HG03095 (cell line): ENCODE measurements at regions not wholly inside any gene's neighbourhood (a gene's known extent, or its start where the extent isn't known, plus 50 kb on each side); places are given as distances from the start of the nearest gene placed in this dataset.

Source experiments
- ATAC-seq: cut with Tn5 transposase; IDR thresholded peaks from one replicate; pipeline ENCODE4 v1.9.1; 2021; ENCODE audit warnings: moderate library complexity; ENCODE audit not compliant: unreplicated experiment

GRCh38 chr18:77970814-77971213, 721.2 kb downstream of the GALR1 start:
- ATAC-seq, result no peak

GRCh38 chr18:77973745-77974144, 724.1 kb downstream of the GALR1 start:
- ATAC-seq, result no peak

DNA sequence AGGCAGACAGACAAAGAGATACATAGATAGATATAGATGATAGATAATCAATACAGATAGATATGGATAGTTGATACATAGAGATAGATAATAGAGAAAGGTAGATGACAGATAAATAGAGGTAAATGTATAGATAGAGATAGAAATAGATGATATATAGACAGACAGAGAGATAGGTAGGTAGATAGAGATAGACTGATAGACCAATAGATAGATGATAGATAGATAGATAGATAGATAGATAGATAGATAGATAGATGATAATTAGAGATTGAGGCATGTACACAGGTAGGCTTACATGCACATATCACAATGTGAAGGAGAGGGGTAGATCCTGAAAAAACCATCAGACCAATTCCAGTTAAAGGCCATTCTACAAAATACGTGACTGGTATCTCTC, 724.7 kb downstream of the GALR1 start:
- ATAC-seq, result no peak

DNA sequence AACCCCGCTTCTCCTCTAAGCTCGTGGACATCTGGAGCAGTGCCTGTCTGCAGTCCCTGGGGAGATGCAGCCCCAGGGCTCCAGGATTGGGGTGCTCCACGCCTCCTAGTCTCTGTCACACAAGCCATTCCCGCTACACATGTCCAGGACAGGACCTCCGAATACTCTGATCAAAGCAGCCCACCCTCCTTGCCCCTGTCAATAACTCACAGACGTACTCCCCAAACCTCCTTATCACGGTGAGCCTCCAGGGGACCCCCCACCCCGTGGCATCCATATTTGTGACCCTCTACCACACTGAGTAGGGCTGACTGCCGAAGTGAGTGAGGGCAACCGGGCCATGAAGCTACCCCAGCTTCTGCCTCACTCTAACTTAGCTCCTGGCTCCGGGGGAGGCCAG, 727.7 kb downstream of the GALR1 start:
- no peak for ATAC-seq

- ATAC-seq, result no peak
Observed at GRCh38 chr18:77980275-77980674, 730.6 kb downstream of the GALR1 start.

DNA sequence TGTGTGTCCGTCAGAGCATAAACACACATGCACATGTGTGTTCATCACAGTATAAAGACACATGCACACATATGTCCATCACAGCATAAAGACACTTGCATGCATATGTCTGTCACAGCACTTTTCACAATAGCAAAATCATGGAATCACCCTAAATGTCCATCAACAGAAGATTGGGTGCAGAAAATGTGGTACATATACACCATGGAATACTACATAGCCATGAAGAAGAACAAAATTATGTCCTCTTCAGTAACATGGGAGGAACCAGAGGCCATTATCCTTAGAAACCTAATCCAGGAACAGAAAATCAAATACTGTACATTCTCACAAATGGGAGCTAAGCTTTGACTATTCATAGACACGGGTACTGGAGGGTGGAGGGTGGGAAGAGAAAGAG, 732.2 kb downstream of the GALR1 start:
- no peak for ATAC-seq

DNA sequence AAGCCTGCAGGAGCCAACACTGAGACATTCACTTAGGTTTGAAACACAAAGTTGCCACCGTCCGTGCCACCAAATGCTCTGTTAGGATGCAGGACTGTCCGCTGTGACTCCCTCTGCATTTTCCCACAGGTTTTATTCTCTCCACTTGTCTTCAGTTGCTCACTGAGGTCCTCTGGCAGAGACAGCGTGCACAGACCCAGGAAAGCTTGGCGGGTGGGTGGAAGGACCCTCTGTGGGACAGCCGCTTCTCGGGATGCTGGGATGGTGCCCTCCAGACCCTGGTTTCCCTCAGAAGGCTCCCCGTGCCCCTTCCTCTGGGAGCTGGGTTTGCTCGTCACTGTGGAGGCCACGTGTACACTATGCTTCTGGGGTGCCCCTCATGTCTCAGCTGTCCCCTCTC, 733.6 kb downstream of the GALR1 start:
- ATAC-seq, result no peak

GRCh38 chr18:77984178-77984577, 734.5 kb downstream of the GALR1 start:
- ATAC-seq, result no peak

DNA sequence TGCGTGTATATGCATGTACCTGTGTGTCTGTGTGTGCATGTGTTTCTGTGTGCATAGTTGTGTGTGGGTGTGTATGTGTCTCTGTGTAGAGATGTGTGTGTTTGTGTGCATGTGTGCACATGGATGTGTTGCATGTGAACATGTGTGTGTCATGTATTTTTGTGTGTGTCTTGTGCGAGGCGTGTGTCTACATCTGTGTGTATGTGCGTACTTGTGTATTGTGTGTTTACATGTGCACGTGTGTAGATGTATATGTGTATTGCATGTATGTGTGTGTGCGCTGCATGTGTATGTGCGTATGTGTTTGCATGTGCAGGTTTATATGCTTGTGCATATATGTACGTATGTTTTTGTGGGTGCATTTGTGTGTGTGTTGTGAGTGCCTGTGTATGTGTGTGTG, 735.2 kb downstream of the GALR1 start:
- ATAC-seq, result no peak

- ATAC-seq, result no peak
Observed at GRCh38 chr18:77985526-77986281, 736.1 kb downstream of the GALR1 start.

DNA sequence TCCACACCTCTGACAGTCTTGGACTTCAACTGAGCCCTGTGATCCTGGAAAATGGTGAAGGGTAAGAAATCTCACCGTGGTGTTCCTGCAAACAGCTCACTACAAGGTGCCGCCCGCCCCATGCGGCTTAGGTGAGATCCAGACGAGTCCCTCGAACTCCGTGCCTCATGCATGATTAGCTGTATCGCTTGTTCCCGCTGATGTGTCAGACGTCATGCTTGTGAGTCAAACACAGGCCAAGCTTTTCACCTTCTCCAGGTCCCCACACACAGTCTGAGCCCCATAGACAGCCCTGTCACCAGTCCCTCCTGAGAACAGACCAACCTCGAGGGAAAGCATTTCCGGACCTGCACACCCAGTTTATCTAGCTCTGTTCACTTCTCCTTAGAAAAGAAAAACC, 740.5 kb downstream of the GALR1 start:
- ATAC-seq, result no peak

- ATAC-seq, result no peak
Observed at GRCh38 chr18:77990901-77991300, 741.3 kb downstream of the GALR1 start.

DNA sequence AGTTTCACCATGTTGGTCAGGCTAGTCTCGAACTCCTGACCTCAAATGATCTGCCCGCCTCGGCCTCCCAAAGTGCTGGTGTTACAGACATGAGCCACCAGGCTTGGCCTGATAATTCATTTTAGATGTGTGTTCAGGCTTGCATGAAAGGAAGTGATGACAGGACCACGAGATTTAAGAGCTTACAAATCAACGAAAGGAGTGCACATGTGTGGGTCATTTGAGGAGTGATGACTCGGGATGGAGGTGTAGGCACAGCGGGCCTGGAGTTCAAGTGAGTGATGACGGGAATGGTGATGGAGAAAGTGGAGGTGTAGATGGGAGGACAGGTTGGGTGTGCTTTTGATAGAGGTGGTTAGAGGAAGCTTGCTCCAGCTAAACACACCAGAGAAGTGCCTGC, 742.4 kb downstream of the GALR1 start:
- ATAC-seq, result no peak

DNA sequence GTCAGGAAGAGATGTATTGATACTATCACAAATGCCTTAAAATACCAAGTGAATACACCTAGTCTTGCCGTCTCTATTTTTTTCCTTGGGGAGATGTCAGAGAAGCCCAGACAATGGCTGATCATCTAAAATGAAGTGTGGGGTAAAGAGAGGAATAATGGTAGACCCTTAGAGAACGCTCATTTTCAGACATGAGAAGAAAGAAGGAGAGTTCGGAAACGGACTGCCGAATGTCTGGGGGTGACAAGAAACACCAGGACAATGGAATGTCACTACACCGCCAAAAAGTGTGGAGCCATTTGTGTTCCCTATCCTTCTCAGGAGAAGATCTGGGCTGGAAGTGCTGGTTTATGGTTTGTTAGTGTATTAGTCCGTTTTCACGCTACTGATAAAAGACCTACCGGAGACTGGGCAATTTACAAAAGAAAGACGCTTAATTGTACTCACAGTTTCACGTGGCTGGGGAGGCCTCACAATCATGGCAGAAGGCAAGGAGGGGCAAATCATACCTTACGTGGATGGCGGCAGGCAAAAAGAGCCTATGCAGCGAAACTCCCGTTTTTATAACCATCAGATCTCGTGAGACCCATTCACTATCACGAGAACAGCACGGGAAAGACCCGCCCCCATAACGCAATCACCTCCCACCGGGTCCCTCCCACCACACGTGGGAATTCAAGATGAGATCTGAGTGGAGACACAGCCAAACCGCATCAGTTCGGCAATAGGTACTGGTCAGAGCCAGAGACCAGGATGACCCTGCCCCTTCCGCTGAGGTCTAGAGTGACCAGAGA, 743.7 kb downstream of the GALR1 start:
- no peak for ATAC-seq

- ATAC-seq, result no peak
Observed at GRCh38 chr18:77995593-77995992, 745.9 kb downstream of the GALR1 start.

GRCh38 chr18:77996737-77997136, 747.1 kb downstream of the GALR1 start:
- ATAC-seq, result no peak

DNA sequence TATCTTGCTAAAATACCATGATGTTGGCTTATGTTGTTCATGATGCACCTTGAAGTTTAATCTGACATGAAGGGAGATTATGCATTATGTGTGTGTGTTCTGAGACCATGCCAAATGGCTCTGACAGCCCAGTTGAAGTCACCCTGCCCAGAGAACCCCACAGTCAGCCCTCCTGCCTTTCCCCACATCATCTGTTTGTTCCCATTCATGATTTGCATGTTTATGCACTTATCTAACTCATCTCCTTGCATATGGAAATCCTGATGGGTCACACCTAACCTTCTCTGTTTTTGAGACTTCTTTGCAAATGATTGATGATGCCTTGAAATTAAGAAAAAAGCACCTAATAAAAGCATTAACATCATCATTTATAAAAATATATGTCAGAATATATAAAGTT, 752.2 kb downstream of the GALR1 start:
- ATAC-seq, result no peak

GRCh38 chr18:78006006-78006773, 756.5 kb downstream of the GALR1 start:
- ATAC-seq, result no peak

DNA sequence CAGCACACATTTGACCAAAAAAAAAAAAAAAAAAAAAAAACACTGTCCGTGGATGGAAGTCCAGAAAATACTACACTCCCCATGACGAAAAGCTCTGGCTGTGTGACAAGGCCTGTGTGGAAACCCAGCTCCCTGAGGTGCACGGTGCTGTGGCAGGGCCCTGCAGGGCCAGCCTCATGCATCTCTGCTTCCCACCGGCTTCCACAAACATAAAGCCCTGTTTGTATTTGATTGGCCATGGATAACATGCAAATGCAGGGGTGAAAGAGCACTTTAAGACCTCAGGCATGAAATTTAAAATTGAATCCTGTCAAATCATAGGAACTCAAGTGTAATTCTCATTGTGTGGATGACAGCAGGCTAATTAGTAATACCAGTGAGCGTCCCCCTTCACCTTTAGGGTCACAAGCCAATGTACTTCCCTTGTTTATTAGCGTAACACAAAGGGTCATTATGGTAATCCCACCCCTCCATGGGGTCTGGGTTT, 757.2 kb downstream of the GALR1 start:
- ATAC-seq, result no peak

GRCh38 chr18:78010363-78010762, 760.7 kb downstream of the GALR1 start:
- ATAC-seq, result no peak

DNA sequence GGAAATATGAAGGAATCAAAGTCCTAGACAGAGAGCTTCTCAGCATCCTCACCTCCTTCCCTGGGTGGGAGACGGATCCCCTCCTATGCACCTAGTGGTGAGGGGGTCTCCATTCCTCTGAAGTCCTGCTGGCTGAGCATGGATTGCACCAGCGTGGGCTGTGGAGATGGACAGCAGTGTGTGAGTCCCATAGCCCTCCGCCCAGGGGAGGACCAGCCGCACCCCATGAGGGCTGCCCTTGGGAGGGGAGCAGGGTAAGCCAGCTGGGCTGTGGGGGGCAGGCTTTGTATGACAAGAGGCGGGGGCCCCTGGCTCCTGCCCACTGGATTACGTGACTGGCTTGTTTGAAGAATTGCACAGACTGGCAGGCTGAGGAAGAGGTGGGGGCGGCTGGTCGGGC, 768.2 kb downstream of the GALR1 start:
- ATAC-seq, result no peak

DNA sequence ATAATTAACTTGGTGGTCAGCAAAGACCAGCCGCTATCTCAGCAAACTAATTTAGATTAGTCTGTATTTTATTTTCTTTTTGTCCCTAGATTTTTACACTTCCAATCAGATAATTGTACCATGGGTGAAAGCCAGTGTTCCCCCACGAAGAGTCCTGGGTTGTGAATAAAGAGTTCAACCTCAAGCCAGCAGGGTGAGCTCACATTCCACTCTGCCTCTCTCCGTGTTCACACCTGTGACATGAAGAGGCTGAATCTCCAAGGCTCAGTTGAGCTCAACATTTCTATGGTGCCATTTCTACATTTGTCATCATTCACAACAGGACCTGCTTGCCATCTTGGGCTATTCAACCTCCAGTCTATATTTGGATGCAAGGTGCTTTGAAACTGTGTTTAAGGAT, 771.5 kb downstream of the GALR1 start:
- ATAC-seq, result no peak
